NCI-H2227 (cell line): ENCODE measurements at regions not wholly inside any gene's neighbourhood (a gene's known extent, or its start where the extent isn't known, plus 50 kb on each side); places are given as distances from the start of the nearest gene placed in this dataset.
"Not testable (repeated sequence)": the region's sequence is repeated elsewhere in the genome, so short reads cannot be mapped to it uniquely, and the experiment has no call there.

ENCODE experiments used
- DNase-seq: peaks from one replicate; lab custom pipeline; 2025; ENCODE audit not compliant: unreplicated experiment; lab: John Stamatoyannopoulos, UW

- not testable (repeated sequence) for DNase-seq
Observed at GRCh38 chr21:9744166-9744565, 777.2 kb upstream of the TPTE start.

- DNase-seq, result not testable (repeated sequence)
Observed at GRCh38 chr21:9744593-9744992, 776.8 kb upstream of the TPTE start.

- DNase-seq, result not testable (repeated sequence)
Observed at GRCh38 chr21:9745457-9746108, 775.8 kb upstream of the TPTE start.

GRCh38 chr21:9746311-9746710 is 775.1 kb upstream of the TPTE start:
- not testable (repeated sequence) for DNase-seq

GRCh38 chr21:9746831-9747606 is 774.4 kb upstream of the TPTE start:
- not testable (repeated sequence) for DNase-seq

GRCh38 chr21:9747870-9748269 is 773.5 kb upstream of the TPTE start:
- DNase-seq, result not testable (repeated sequence)

GRCh38 chr21:9748451-9748850 is 772.9 kb upstream of the TPTE start:
- not testable (repeated sequence) for DNase-seq

GRCh38 chr21:9749741-9750230 is 771.6 kb upstream of the TPTE start:
- DNase-seq, result not testable (repeated sequence)

- no peak for DNase-seq
Observed at GRCh38 chr21:9750341-9751086, 770.9 kb upstream of the TPTE start.

GRCh38 chr21:9751087-9751585 is 770.2 kb upstream of the TPTE start:
- not testable (repeated sequence) for DNase-seq

GRCh38 chr21:9752028-9752427 is 769.4 kb upstream of the TPTE start:
- not testable (repeated sequence) for DNase-seq

GRCh38 chr21:9753441-9753840 is 767.9 kb upstream of the TPTE start:
- DNase-seq, result not testable (repeated sequence)

- DNase-seq, result no peak
Observed at GRCh38 chr21:9753943-9754342, 767.4 kb upstream of the TPTE start.

- not testable (repeated sequence) for DNase-seq
Observed at GRCh38 chr21:9754434-9754833, 766.9 kb upstream of the TPTE start.

GRCh38 chr21:9755611-9756010 is 765.8 kb upstream of the TPTE start:
- DNase-seq, result no peak

GRCh38 chr21:9756677-9757076 is 764.7 kb upstream of the TPTE start:
- DNase-seq, result no peak

GRCh38 chr21:9757118-9757517 is 764.3 kb upstream of the TPTE start:
- not testable (repeated sequence) for DNase-seq

GRCh38 chr21:9757572-9757971 is 763.8 kb upstream of the TPTE start:
- DNase-seq, result not testable (repeated sequence)

- no peak for DNase-seq
Observed at GRCh38 chr21:9758141-9758540, 763.2 kb upstream of the TPTE start.

GRCh38 chr21:9758888-9759287 is 762.5 kb upstream of the TPTE start:
- DNase-seq, result no peak

- DNase-seq, result no peak
Observed at GRCh38 chr21:9759972-9760371, 761.4 kb upstream of the TPTE start.
